HTR-8/SVneo (cell line): ENCODE measurements at regions not wholly inside any gene's neighbourhood (a gene's known extent, or its start where the extent isn't known, plus 50 kb on each side); places are given as distances from the start of the nearest gene placed in this dataset.
"Not testable (repeated sequence)": the region's sequence is repeated elsewhere in the genome, so short reads cannot be mapped to it uniquely, and the experiment has no call there.

Source experiments
- DNase-seq: peaks from one replicate; pipeline ENCODE4 v3.0.0; 2011; ENCODE audit warnings: low spot score, mixed read lengths; ENCODE audit not compliant: insufficient read length
- FAIRE-seq: peaks from 2 replicates; lab custom pipeline; 2011; peaks lifted over from hg19 to GRCh38; lab: Jason Lieb, UNC

GRCh38 chr6:134795001-134795400 lies 154.9 kb downstream of the ALDH8A1 start:
- DNase-seq (no peak), FAIRE-seq (no peak)

GRCh38 chr6:134791243-134791843 lies 158.6 kb downstream of the ALDH8A1 start:
- not testable (repeated sequence) for DNase-seq, FAIRE-seq

- DNase-seq (peak; percentile 33), FAIRE-seq (peak; percentile 40)
Observed at GRCh38 chr6:134787261-134787877, 162.5 kb downstream of the ALDH8A1 start.

- no peak for FAIRE-seq
- no peak for DNase-seq
Observed at GRCh38 chr6:134784336-134784735, 165.6 kb downstream of the ALDH8A1 start.

- FAIRE-seq = no peak
Observed at GRCh38 chr6:134778431-134778830, 171.5 kb downstream of the ALDH8A1 start.

GRCh38 chr6:134774201-134774638 lies 175.7 kb downstream of the ALDH8A1 start:
- FAIRE-seq (no peak), DNase-seq (no peak)

More at GRCh38 chr6:134778431-134778830, 171.5 kb downstream of the ALDH8A1 start:
- no peak for DNase-seq

- no peak for DNase-seq
- no peak for FAIRE-seq
Observed at GRCh38 chr6:134772671-134773360, 177.1 kb downstream of the ALDH8A1 start.

- DNase-seq (no peak), FAIRE-seq (no peak)
Observed at GRCh38 chr6:134768931-134769330, 181.0 kb downstream of the ALDH8A1 start.

- FAIRE-seq (no peak), DNase-seq (no peak)
Observed at GRCh38 chr6:134766497-134766896, 183.4 kb downstream of the ALDH8A1 start.

- FAIRE-seq = no peak
- no peak for DNase-seq
Observed at GRCh38 chr6:134764741-134765140, 185.2 kb downstream of the ALDH8A1 start.

GRCh38 chr6:134763575-134763974 lies 186.3 kb downstream of the ALDH8A1 start:
- not testable (repeated sequence) for DNase-seq, FAIRE-seq

- FAIRE-seq (no peak), DNase-seq (no peak)
Observed at GRCh38 chr6:134758621-134759020, 191.3 kb downstream of the ALDH8A1 start.

- FAIRE-seq (no peak), DNase-seq (no peak)
Observed at GRCh38 chr6:134757911-134758361, 192.0 kb downstream of the ALDH8A1 start.

GRCh38 chr6:134756374-134757025 lies 193.4 kb downstream of the ALDH8A1 start:
- no peak for DNase-seq
- no peak for FAIRE-seq

- DNase-seq (no peak), FAIRE-seq (no peak)
Observed at GRCh38 chr6:134754013-134754690, 195.7 kb downstream of the ALDH8A1 start.

GRCh38 chr6:134753001-134753400 lies 196.9 kb downstream of the ALDH8A1 start:
- DNase-seq (no peak), FAIRE-seq (no peak)

GRCh38 chr6:134752445-134752844 lies 197.5 kb downstream of the ALDH8A1 start:
- DNase-seq = no peak
- FAIRE-seq = no peak

- no peak for DNase-seq
Observed at GRCh38 chr6:134750669-134751068, 199.2 kb downstream of the ALDH8A1 start.

GRCh38 chr6:134748484-134748883 lies 201.4 kb downstream of the ALDH8A1 start:
- no peak for FAIRE-seq
- no peak for DNase-seq

More at GRCh38 chr6:134750669-134751068, 199.2 kb downstream of the ALDH8A1 start:
- no peak for FAIRE-seq

GRCh38 chr6:134747197-134747596 lies 202.7 kb downstream of the ALDH8A1 start:
- not testable (repeated sequence) for DNase-seq, FAIRE-seq
